RCC 7860 (cell line): ENCODE measurements at regions not wholly inside any gene's neighbourhood (a gene's known extent, or its start where the extent isn't known, plus 50 kb on each side); places are given as distances from the start of the nearest gene placed in this dataset.
"Not testable (repeated sequence)": the region's sequence is repeated elsewhere in the genome, so short reads cannot be mapped to it uniquely, and the experiment has no call there.

Source experiments
- DNase-seq: peaks from one replicate; pipeline ENCODE4 v3.0.0-alpha.2; 2015; ENCODE audit warnings: low spot score
- FAIRE-seq: peaks from 2 replicates; lab custom pipeline; 2012; peaks lifted over from hg19 to GRCh38; lab: Jason Lieb, UNC

GRCh38 chr2:116754381-116755101 is 1060.0 kb upstream of the DDX18 start:
- FAIRE-seq (no peak), DNase-seq (no peak)

- FAIRE-seq (no peak), DNase-seq (no peak)
These were observed 1052.6 kb upstream of the DDX18 start for GRCh38 chr2:116761864-116762263.

- DNase-seq (no peak), FAIRE-seq (no peak)
These were observed 1045.0 kb upstream of the DDX18 start for GRCh38 chr2:116769514-116769913.

- FAIRE-seq: no peak
- DNase-seq: no peak
These were observed 1037.9 kb upstream of the DDX18 start for GRCh38 chr2:116776556-116776955.

GRCh38 chr2:116787848-116788247 is 1026.6 kb upstream of the DDX18 start:
- DNase-seq (no peak), FAIRE-seq (no peak)

GRCh38 chr2:116802671-116803070 is 1011.8 kb upstream of the DDX18 start:
- DNase-seq (no peak), FAIRE-seq (no peak)

GRCh38 chr2:116804901-116805300 is 1009.6 kb upstream of the DDX18 start:
- FAIRE-seq: no peak
- no peak for DNase-seq

- not testable (repeated sequence) for DNase-seq, FAIRE-seq
These were observed 1008.0 kb upstream of the DDX18 start for GRCh38 chr2:116806505-116806904.

- no peak for DNase-seq
- FAIRE-seq: no peak
These were observed 1005.4 kb upstream of the DDX18 start for GRCh38 chr2:116809109-116809508.

- FAIRE-seq: no peak
- DNase-seq: no peak
These were observed 1004.4 kb upstream of the DDX18 start for GRCh38 chr2:116810071-116810470.

- FAIRE-seq: no peak
- no peak for DNase-seq
These were observed 1003.8 kb upstream of the DDX18 start for GRCh38 chr2:116810645-116811044.

GRCh38 chr2:116819355-116819754 is 995.1 kb upstream of the DDX18 start:
- no peak for FAIRE-seq
- DNase-seq: no peak

- FAIRE-seq: no peak
- DNase-seq: no peak
These were observed 993.5 kb upstream of the DDX18 start for GRCh38 chr2:116820986-116821385.

GRCh38 chr2:116829543-116829942 is 984.9 kb upstream of the DDX18 start:
- not testable (repeated sequence) for FAIRE-seq

GRCh38 chr2:116832148-116832547 is 982.3 kb upstream of the DDX18 start:
- DNase-seq (no peak), FAIRE-seq (no peak)

More at GRCh38 chr2:116829543-116829942, 984.9 kb upstream of the DDX18 start:
- not testable (repeated sequence) for DNase-seq

GRCh38 chr2:116833052-116833451 is 981.4 kb upstream of the DDX18 start:
- DNase-seq (no peak), FAIRE-seq (no peak)

- DNase-seq: no peak
- FAIRE-seq: no peak
These were observed 972.3 kb upstream of the DDX18 start for GRCh38 chr2:116842164-116842563.

GRCh38 chr2:116859708-116860107 is 954.8 kb upstream of the DDX18 start:
- FAIRE-seq (no peak), DNase-seq (no peak)

- FAIRE-seq: no peak
- DNase-seq: no peak
These were observed 940.5 kb upstream of the DDX18 start for GRCh38 chr2:116874021-116874420.

- no peak for DNase-seq
- FAIRE-seq: no peak
These were observed 937.2 kb upstream of the DDX18 start for GRCh38 chr2:116877274-116877673.

GRCh38 chr2:116877944-116878343 is 936.5 kb upstream of the DDX18 start:
- DNase-seq: no peak
- FAIRE-seq: no peak

GRCh38 chr2:116879650-116880160 is 934.8 kb upstream of the DDX18 start:
- DNase-seq (no peak), FAIRE-seq (no peak)

GRCh38 chr2:116891191-116891590 is 923.3 kb upstream of the DDX18 start:
- DNase-seq (no peak), FAIRE-seq (no peak)
